Activated CD8-positive, alpha-beta T cell treated with anti-CD3 and anti-CD28 coated beads for 36 hours (primary cell): ENCODE measurements at regions not wholly inside any gene's neighbourhood (a gene's known extent, or its start where the extent isn't known, plus 50 kb on each side); places are given as distances from the start of the nearest gene placed in this dataset.

Source experiments
- ATAC-seq: fragments of 200-7000 bp; cut with Tn5 transposase; one replicate; pipeline ENCODE4 v1.10.0; 2021; ENCODE audit warnings: mild to moderate bottlenecking, moderate library complexity
- CTCF ChIA-PET: fragments of 350-600 bp; sonication (Branson Sonifier 250); formaldehyde crosslinking; loops from one replicate; lab custom pipeline; 2021; ENCODE audit warnings: antibody characterized with exemption; lab: Charles Lee
- POLR2A ChIA-PET: fragments of 350-600 bp; sonication (Branson Sonifier 250); formaldehyde crosslinking; loops from one replicate; lab custom pipeline; 2021; ENCODE audit warnings: antibody characterized with exemption; lab: Charles Lee
- DNase-seq: peaks from one replicate; pipeline ENCODE4 v3.0.0-alpha.2; 2020
- H3K27ac Mint-ChIP-seq: one replicate; pipeline ENCODE4 v1.8.0; 2021; ENCODE audit warnings: mild to moderate bottlenecking, mixed read lengths
- H3K27me3 Mint-ChIP-seq: one replicate; pipeline ENCODE4 v1.8.0; 2021; ENCODE audit warnings: mixed read lengths
- H3K36me3 Mint-ChIP-seq: one replicate; pipeline ENCODE4 v1.8.0; 2021; ENCODE audit warnings: low read depth, mixed read lengths
- H3K4me1 Mint-ChIP-seq: one replicate; pipeline ENCODE4 v1.8.0; 2021; ENCODE audit warnings: low read depth, mixed read lengths
- H3K4me3 Mint-ChIP-seq: one replicate; pipeline ENCODE4 v1.8.0; 2021; ENCODE audit warnings: mild to moderate bottlenecking, moderate library complexity, mixed read lengths
- H3K9me3 Mint-ChIP-seq: one replicate; pipeline ENCODE4 v1.8.0; 2021; ENCODE audit warnings: mixed read lengths
- CTCF ChIP-seq: fragments of 200-600 bp; IDR thresholded peaks from one replicate; pipeline ENCODE4 v1.8.0; 2022; ENCODE audit warnings: antibody characterized with exemption, mild to moderate bottlenecking
- intact Hi-C: fragments of 100-400 bp; cut with micrococcal nuclease; formaldehyde crosslinking; loops from one replicate; pipeline ENCODE4 v1.10.0; 2022

- intact Hi-C loops = no loop called here
- ChIA-PET POLR2A (no interaction called here), CTCF (no interaction called here)
- no peaks in the 10 kb centered on the region for H3K27me3 Mint-ChIP-seq
- DNase-seq (no peak), ATAC-seq (no peak)
- peaks cover 5% of the 10 kb centered on the region for H3K9me3 Mint-ChIP-seq
- no peak for TF ChIP-seq CTCF
- H3K4me1 Mint-ChIP-seq = no peaks in the 10 kb centered on the region
- no peak overlapping the region for H3K27ac Mint-ChIP-seq
- H3K36me3 Mint-ChIP-seq = no peaks in the 10 kb centered on the region
- H3K4me3 Mint-ChIP-seq = no peak overlapping the region
Measured at GRCh38 chr7:80991654-80992053, 72.8 kb upstream of the SEMA3C start.

GRCh38 chr7:80984619-80985018 lies 65.8 kb upstream of the SEMA3C start:
- TF ChIP-seq CTCF = no peak
- ChIA-PET POLR2A (no interaction called here), CTCF (no interaction called here)
- no peaks in the 10 kb centered on the region for H3K4me1 Mint-ChIP-seq
- no peaks in the 10 kb centered on the region for H3K27me3 Mint-ChIP-seq
- H3K9me3 Mint-ChIP-seq = no peaks in the 10 kb centered on the region
- H3K27ac Mint-ChIP-seq = no peak overlapping the region
- ATAC-seq (no peak), DNase-seq (no peak)
- H3K36me3 Mint-ChIP-seq = no peaks in the 10 kb centered on the region
- H3K4me3 Mint-ChIP-seq = no peak overlapping the region
- intact Hi-C loops = no loop called here

- POLR2A ChIA-PET = no interaction called here
- CTCF ChIA-PET = no interaction called here
- ATAC-seq (no peak), DNase-seq (no peak)
- Mint-ChIP-seq H3K4me1 (no peaks in the 10 kb centered on the region), H3K27me3 (no peaks in the 10 kb centered on the region), H3K27ac (no peak overlapping the region), H3K36me3 (no peaks in the 10 kb centered on the region), H3K4me3 (no peak overlapping the region), H3K9me3 (no peaks in the 10 kb centered on the region)
- intact Hi-C loops = no loop called here
- no peak for TF ChIP-seq CTCF
Measured at GRCh38 chr7:80981405-80981804, 62.6 kb upstream of the SEMA3C start.

DNA sequence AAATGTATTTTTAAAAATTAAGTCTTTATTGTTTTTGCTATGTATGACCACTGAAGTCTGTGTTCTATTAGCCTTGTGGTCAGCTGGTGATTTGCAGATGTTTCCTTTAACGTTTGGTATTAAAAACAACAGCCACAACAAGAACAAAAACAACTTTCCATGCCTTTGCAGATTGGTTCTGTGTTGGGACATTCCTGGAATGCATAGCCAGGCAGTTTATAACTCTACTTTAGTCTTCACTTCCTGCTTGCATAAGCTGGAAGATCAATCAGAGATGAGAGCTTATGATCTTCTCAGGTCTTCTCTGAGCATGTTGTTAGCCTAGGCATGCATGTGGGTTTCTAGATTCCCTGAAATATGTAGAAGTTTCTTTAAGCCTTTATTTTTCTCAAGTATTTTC lies 58.9 kb upstream of the SEMA3C start:
- ChIA-PET CTCF (interaction anchor here (1.6 kb wide), 1 partner anchor 10 kb away, joined by 3 read pairs; no protein-coding TSS in a partner anchor), POLR2A (no interaction called here)
- Mint-ChIP-seq H3K27me3 (no peaks in the 10 kb centered on the region), H3K27ac (no peak overlapping the region), H3K4me1 (no peaks in the 10 kb centered on the region), H3K9me3 (peaks cover 3% of the 10 kb centered on the region), H3K36me3 (no peaks in the 10 kb centered on the region), H3K4me3 (no peak overlapping the region)
- no peak for TF ChIP-seq CTCF
- DNase-seq (no peak), ATAC-seq (no peak)
- intact Hi-C loops = no loop called here

GRCh38 chr7:80974396-80975358 lies 55.8 kb upstream of the SEMA3C start:
- no peaks in the 10 kb centered on the region for H3K27me3 Mint-ChIP-seq
- H3K36me3 Mint-ChIP-seq = no peaks in the 10 kb centered on the region
- H3K4me1 Mint-ChIP-seq = no peaks in the 10 kb centered on the region
- ChIA-PET POLR2A (no interaction called here), CTCF (no interaction called here)
- DNase-seq (no peak), ATAC-seq (no peak)
- H3K9me3 Mint-ChIP-seq = peaks cover 5% of the 10 kb centered on the region
- TF ChIP-seq CTCF = no peak
- H3K27ac Mint-ChIP-seq = no peak overlapping the region
- intact Hi-C loops = no loop called here
- H3K4me3 Mint-ChIP-seq = no peak overlapping the region
